ENCODE measurements at regions not wholly inside any gene's neighbourhood (a gene's known extent, or its start where the extent isn't known, plus 50 kb on each side); places are given as distances from the start of the nearest gene placed in this dataset.

DNA sequence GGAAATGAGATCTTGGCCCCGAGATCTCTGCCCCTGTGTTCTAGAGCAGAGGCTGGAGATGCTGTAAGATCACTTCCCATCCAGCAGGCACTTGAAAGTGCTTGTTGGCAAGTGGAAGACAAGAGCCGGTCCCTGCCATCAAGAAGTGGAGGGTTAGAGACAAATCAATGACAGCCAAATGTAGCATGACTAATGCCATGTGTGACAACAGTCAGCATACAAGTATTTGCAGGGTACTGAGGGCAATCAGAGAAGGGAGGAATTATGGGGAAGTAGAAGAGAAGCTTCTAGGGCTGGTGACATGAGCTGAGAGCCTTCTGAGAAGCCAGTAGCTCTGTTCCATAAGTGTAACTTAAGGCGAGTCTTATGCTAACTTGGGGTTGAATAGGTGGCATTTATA lies 58.6 kb downstream of the TMEM17 start:
- no peaks in the 10 kb centered on the region for H3K36me3 ChIP-seq
- no peak overlapping the region for H3K9ac ChIP-seq (ENCODE audit: low read depth in 2 of 2, low read length in 2 of 2)
- H3K4me3 ChIP-seq, result no peak overlapping the region
- no peaks in the 10 kb centered on the region for H3K27me3 ChIP-seq
- no peak for DNase-seq
- no peaks in the 10 kb centered on the region for H3K9me3 ChIP-seq
- no peak overlapping the region for H3K27ac ChIP-seq
- no peaks in the 10 kb centered on the region for H3K4me1 ChIP-seq
- TF ChIP-seq CTCF (IDR thresholded peaks at IDR 0.05), result no peak
- intact Hi-C loops (cut with DNase I), result no loop called here

GRCh38 chr2:62446491-62446890 lies 59.5 kb downstream of the TMEM17 start:
- Histone ChIP-seq H3K4me1 (no peaks in the 10 kb centered on the region), H3K4me3 (no peak overlapping the region), H3K9ac (ENCODE audit: low read depth in 2 of 2, low read length in 2 of 2) (no peak overlapping the region), H3K27ac (no peak overlapping the region), H3K9me3 (no peaks in the 10 kb centered on the region), H3K36me3 (no peaks in the 10 kb centered on the region), H3K27me3 (no peaks in the 10 kb centered on the region)
- no peak for DNase-seq
- intact Hi-C loops (cut with DNase I), result no loop called here
- TF ChIP-seq CTCF (IDR thresholded peaks at IDR 0.05), result no peak

DNA sequence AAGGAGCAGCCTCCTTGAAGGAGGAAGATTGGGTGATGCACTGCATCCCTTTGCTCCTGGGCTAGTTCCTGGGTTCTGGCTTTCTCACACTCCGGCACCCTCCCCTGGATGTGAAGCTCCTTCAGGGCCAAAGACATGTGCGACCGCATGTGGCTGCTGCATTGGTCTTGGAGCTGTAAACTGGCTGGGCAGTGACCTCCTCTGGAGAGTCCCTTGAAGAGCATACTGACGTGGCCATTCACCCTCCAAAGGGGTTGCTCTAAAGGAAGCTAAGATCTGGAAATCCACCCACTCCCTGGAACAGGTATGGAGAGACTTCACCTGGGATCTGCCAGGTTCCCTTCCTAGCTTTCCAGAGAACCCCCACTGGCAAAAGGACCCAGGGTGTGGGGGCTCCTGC lies 62.1 kb downstream of the TMEM17 start:
- no peaks in the 10 kb centered on the region for H3K4me1 ChIP-seq
- intact Hi-C loops (cut with DNase I), result no loop called here
- no peaks in the 10 kb centered on the region for H3K9me3 ChIP-seq
- no peak overlapping the region for H3K9ac ChIP-seq (ENCODE audit: low read depth in 2 of 2, low read length in 2 of 2)
- H3K27me3 ChIP-seq, result no peaks in the 10 kb centered on the region
- no peak for TF ChIP-seq CTCF (IDR thresholded peaks at IDR 0.05)
- H3K27ac ChIP-seq, result no peak overlapping the region
- H3K4me3 ChIP-seq, result no peak overlapping the region
- no peaks in the 10 kb centered on the region for H3K36me3 ChIP-seq
- no peak for DNase-seq

- intact Hi-C loops (cut with DNase I), result no loop called here
- Histone ChIP-seq H3K9ac (ENCODE audit: low read depth in 2 of 2, low read length in 2 of 2) (no peak overlapping the region), H3K27me3 (no peaks in the 10 kb centered on the region), H3K36me3 (no peaks in the 10 kb centered on the region), H3K4me3 (no peak overlapping the region), H3K4me1 (no peaks in the 10 kb centered on the region), H3K9me3 (no peaks in the 10 kb centered on the region), H3K27ac (no peak overlapping the region)
- DNase-seq, result no peak
- TF ChIP-seq CTCF (IDR thresholded peaks at IDR 0.05), result no peak
Observed at GRCh38 chr2:62443471-62443870, 62.5 kb downstream of the TMEM17 start.

- no peak overlapping the region for H3K9ac ChIP-seq (ENCODE audit: low read depth in 2 of 2, low read length in 2 of 2)
- H3K27ac ChIP-seq, result no peak overlapping the region
- no peak for DNase-seq
- H3K9me3 ChIP-seq, result no peaks in the 10 kb centered on the region
- H3K4me1 ChIP-seq, result no peaks in the 10 kb centered on the region
- TF ChIP-seq CTCF (IDR thresholded peaks at IDR 0.05), result no peak
- H3K27me3 ChIP-seq, result no peaks in the 10 kb centered on the region
- H3K36me3 ChIP-seq, result no peaks in the 10 kb centered on the region
- no peak overlapping the region for H3K4me3 ChIP-seq
- intact Hi-C loops (cut with DNase I), result no loop called here
Observed at GRCh38 chr2:62441824-62442223, 64.2 kb downstream of the TMEM17 start.

GRCh38 chr2:62441421-62441820 lies 64.6 kb downstream of the TMEM17 start:
- no peak for DNase-seq
- Histone ChIP-seq H3K27me3 (no peaks in the 10 kb centered on the region), H3K36me3 (no peaks in the 10 kb centered on the region), H3K9ac (ENCODE audit: low read depth in 2 of 2, low read length in 2 of 2) (no peak overlapping the region), H3K4me1 (no peaks in the 10 kb centered on the region), H3K27ac (no peak overlapping the region), H3K4me3 (no peak overlapping the region), H3K9me3 (no peaks in the 10 kb centered on the region)
- intact Hi-C loops (cut with DNase I), result no loop called here
- no peak for TF ChIP-seq CTCF (IDR thresholded peaks at IDR 0.05)
